ENCODE measurements at regions not wholly inside any gene's neighbourhood (a gene's known extent, or its start where the extent isn't known, plus 50 kb on each side); places are given as distances from the start of the nearest gene placed in this dataset.

DNA sequence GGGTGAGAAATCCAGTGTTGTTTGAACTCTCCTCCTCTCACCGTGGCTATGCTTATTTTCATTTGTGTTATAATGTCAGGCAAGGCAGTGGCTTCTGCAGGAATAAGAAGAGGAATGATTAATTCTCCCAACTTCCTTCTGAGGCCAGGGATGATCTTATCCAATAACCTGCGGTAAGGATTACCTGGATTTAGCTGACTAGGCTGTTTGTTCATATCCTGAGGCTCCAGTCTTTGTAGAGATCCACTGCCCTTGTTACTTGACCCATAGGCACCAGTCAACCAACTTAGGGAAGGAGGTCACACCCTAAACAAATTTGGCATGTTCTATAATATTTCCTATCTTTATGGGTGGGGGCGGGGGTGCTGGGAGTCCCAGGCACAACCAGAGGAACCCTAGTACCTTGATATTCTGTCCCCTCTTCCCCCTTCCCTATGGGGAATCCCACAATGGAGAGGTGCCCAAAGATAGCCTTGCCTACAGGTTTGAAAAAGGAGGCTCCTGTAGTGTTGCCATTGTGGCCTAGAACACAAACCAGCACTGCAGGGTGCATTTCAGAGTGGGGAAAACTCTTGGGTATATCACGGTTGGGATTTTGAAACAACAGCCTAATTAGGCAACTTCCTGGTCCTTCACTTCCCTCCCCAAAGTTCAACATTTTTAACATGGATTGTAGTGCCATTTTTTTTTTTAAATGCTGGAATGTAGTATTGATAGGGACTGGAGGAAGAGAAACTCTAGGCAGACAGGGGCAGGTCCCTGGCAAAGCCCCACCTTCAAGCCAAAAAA is 977.5 kb upstream of the SPRY2 start (continued):
- TF ChIP-seq, protein P1, sequence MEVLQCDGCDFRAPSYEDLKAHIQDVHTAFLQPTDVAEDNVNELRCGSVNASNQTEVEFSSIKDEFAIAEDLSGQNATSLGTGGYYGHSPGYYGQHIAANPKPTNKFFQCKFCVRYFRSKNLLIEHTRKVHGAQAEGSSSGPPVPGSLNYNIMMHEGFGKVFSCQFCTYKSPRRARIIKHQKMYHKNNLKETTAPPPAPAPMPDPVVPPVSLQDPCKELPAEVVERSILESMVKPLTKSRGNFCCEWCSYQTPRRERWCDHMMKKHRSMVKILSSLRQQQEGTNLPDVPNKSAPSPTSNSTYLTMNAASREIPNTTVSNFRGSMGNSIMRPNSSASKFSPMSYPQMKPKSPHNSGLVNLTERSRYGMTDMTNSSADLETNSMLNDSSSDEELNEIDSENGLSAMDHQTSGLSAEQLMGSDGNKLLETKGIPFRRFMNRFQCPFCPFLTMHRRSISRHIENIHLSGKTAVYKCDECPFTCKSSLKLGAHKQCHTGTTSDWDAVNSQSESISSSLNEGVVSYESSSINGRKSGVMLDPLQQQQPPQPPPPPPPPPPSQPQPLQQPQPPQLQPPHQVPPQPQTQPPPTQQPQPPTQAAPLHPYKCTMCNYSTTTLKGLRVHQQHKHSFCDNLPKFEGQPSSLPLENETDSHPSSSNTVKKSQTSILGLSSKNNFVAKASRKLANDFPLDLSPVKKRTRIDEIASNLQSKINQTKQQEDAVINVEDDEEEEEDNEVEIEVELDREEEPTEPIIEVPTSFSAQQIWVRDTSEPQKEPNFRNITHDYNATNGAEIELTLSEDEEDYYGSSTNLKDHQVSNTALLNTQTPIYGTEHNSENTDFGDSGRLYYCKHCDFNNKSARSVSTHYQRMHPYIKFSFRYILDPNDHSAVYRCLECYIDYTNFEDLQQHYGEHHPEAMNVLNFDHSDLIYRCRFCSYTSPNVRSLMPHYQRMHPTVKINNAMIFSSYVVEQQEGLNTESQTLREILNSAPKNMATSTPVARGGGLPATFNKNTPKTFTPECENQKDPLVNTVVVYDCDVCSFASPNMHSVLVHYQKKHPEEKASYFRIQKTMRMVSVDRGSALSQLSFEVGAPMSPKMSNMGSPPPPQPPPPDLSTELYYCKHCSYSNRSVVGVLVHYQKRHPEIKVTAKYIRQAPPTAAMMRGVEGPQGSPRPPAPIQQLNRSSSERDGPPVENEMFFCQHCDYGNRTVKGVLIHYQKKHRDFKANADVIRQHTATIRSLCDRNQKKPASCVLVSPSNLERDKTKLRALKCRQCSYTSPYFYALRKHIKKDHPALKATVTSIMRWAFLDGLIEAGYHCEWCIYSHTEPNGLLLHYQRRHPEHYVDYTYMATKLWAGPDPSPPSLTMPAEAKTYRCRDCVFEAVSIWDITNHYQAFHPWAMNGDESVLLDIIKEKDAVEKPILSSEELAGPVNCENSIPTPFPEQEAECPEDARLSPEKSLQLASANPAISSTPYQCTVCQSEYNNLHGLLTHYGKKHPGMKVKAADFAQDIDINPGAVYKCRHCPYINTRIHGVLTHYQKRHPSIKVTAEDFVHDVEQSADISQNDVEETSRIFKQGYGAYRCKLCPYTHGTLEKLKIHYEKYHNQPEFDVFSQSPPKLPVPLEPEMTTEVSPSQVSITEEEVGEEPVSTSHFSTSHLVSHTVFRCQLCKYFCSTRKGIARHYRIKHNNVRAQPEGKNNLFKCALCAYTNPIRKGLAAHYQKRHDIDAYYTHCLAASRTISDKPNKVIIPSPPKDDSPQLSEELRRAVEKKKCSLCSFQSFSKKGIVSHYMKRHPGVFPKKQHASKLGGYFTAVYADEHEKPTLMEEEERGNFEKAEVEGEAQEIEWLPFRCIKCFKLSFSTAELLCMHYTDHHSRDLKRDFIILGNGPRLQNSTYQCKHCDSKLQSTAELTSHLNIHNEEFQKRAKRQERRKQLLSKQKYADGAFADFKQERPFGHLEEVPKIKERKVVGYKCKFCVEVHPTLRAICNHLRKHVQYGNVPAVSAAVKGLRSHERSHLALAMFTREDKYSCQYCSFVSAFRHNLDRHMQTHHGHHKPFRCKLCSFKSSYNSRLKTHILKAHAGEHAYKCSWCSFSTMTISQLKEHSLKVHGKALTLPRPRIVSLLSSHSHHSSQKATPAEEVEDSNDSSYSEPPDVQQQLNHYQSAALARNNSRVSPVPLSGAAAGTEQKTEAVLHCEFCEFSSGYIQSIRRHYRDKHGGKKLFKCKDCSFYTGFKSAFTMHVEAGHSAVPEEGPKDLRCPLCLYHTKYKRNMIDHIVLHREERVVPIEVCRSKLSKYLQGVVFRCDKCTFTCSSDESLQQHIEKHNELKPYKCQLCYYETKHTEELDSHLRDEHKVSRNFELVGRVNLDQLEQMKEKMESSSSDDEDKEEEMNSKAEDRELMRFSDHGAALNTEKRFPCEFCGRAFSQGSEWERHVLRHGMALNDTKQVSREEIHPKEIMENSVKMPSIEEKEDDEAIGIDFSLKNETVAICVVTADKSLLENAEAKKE (CRISPR knock-in tag; IDR thresholded peaks at IDR 0.05) = no peak
- TF ChIP-seq NANOG (IDR thresholded peaks at IDR 0.05; ENCODE audit: borderline replicate concordance) = no peak
- TF ChIP-seq ZNF331 (CRISPR knock-in tag; IDR thresholded peaks at IDR 0.05; ENCODE audit: low read depth) = no peak

DNA sequence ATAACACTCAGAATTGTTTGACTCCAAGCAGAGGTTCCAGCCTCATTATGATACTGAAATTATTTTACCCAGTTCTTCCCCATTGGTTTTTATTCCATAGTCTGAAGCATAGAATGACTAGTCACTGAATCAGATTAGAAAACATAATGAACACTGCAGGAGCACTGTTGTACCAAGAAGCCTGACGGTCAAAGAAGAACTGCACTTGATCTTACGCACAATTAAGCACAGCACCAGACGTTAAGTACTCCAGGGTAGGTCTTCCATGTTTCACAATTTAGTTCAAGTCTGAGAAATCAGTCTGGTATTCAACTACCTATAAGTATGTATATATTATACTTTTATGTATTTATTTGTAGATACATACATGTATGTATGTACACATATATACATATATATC is 973.5 kb upstream of the SPRY2 start:
- 0 out of 2 replicates have a peak, but pooled peaks cover 4% of the 10 kb centered on the region for H3K9me2 ChIP-seq (ENCODE audit: insufficient read depth)
- H4K20me1 ChIP-seq (replicated peaks; ENCODE audit: insufficient read depth) = no peaks in the 10 kb centered on the region
- DNase-seq (ENCODE audit: low spot score) (no peak), ATAC-seq (no peak)
- H3K4me1 ChIP-seq (ENCODE audit: insufficient read depth) = no peaks in the 10 kb centered on the region; the same call in 1 of the 2 replicates
- no peaks in the 10 kb centered on the region for H3K27me3 ChIP-seq (ENCODE audit: insufficient read depth)
- no peak overlapping the region for H3K4me3 ChIP-seq
- H3K36me3 ChIP-seq (ENCODE audit: insufficient read depth) = no peaks in the 10 kb centered on the region
- Mint-ChIP-seq H3K36me3 (ENCODE audit: low read depth) (no peaks in the 10 kb centered on the region), H3K9me3 (no peaks in the 10 kb centered on the region; the same call in 2 of the 3 replicates), H3K27me3 (ENCODE audit: insufficient read depth, low read depth, poor library complexity) (peaks cover 2% of the 10 kb centered on the region), H3K27ac (no peak overlapping the region), H3K4me1 (no peaks in the 10 kb centered on the region), H3K4me3 (no peak overlapping the region)
- no peaks in the 10 kb centered on the region for H3F3A ChIP-seq (replicated peaks; ENCODE audit: low read depth)
- H3K27ac ChIP-seq (ENCODE audit: low read depth) = no peak overlapping the region
- H3K79me2 ChIP-seq (replicated peaks; ENCODE audit: insufficient read depth) = no peaks in the 10 kb centered on the region
- H2AFZ ChIP-seq = no peak overlapping the region
- no peak overlapping the region for H3K4me2 ChIP-seq
- TF ChIP-seq NANOG (IDR thresholded peaks at IDR 0.05; ENCODE audit: borderline replicate concordance) = no peak
- TF ChIP-seq STAT1 (IDR thresholded peaks at IDR 0.05; ENCODE audit: unreplicated experiment) = no peak
- TF ChIP-seq, protein P2, sequence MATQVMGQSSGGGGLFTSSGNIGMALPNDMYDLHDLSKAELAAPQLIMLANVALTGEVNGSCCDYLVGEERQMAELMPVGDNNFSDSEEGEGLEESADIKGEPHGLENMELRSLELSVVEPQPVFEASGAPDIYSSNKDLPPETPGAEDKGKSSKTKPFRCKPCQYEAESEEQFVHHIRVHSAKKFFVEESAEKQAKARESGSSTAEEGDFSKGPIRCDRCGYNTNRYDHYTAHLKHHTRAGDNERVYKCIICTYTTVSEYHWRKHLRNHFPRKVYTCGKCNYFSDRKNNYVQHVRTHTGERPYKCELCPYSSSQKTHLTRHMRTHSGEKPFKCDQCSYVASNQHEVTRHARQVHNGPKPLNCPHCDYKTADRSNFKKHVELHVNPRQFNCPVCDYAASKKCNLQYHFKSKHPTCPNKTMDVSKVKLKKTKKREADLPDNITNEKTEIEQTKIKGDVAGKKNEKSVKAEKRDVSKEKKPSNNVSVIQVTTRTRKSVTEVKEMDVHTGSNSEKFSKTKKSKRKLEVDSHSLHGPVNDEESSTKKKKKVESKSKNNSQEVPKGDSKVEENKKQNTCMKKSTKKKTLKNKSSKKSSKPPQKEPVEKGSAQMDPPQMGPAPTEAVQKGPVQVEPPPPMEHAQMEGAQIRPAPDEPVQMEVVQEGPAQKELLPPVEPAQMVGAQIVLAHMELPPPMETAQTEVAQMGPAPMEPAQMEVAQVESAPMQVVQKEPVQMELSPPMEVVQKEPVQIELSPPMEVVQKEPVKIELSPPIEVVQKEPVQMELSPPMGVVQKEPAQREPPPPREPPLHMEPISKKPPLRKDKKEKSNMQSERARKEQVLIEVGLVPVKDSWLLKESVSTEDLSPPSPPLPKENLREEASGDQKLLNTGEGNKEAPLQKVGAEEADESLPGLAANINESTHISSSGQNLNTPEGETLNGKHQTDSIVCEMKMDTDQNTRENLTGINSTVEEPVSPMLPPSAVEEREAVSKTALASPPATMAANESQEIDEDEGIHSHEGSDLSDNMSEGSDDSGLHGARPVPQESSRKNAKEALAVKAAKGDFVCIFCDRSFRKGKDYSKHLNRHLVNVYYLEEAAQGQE (IDR thresholded peaks at IDR 0.05; ENCODE audit: unreplicated experiment) = no peak
- no peak for TF ChIP-seq EZH2 (IDR thresholded peaks at IDR 0.05; ENCODE audit: low read depth, unreplicated experiment)
- TF ChIP-seq, protein P3, sequence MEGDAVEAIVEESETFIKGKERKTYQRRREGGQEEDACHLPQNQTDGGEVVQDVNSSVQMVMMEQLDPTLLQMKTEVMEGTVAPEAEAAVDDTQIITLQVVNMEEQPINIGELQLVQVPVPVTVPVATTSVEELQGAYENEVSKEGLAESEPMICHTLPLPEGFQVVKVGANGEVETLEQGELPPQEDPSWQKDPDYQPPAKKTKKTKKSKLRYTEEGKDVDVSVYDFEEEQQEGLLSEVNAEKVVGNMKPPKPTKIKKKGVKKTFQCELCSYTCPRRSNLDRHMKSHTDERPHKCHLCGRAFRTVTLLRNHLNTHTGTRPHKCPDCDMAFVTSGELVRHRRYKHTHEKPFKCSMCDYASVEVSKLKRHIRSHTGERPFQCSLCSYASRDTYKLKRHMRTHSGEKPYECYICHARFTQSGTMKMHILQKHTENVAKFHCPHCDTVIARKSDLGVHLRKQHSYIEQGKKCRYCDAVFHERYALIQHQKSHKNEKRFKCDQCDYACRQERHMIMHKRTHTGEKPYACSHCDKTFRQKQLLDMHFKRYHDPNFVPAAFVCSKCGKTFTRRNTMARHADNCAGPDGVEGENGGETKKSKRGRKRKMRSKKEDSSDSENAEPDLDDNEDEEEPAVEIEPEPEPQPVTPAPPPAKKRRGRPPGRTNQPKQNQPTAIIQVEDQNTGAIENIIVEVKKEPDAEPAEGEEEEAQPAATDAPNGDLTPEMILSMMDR (conservative IDR thresholded peaks at IDR 0.05; ENCODE audit: low read depth in 2 of 2) = no peak
- no peak for TF ChIP-seq EZH2phosphoT487 (IDR thresholded peaks at IDR 0.05; ENCODE audit: unreplicated experiment)
- TF ChIP-seq JUNB (IDR thresholded peaks at IDR 0.05; ENCODE audit: unreplicated experiment) = no peak
- TF ChIP-seq POLR2AphosphoS5 (IDR thresholded peaks at IDR 0.05; ENCODE audit: low read depth) = no peak
- TF ChIP-seq, protein P4, sequence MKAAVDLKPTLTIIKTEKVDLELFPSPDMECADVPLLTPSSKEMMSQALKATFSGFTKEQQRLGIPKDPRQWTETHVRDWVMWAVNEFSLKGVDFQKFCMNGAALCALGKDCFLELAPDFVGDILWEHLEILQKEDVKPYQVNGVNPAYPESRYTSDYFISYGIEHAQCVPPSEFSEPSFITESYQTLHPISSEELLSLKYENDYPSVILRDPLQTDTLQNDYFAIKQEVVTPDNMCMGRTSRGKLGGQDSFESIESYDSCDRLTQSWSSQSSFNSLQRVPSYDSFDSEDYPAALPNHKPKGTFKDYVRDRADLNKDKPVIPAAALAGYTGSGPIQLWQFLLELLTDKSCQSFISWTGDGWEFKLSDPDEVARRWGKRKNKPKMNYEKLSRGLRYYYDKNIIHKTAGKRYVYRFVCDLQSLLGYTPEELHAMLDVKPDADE (IDR thresholded peaks at IDR 0.05) = no peak
- TF ChIP-seq ZNF114 (CRISPR knock-in tag; IDR thresholded peaks at IDR 0.05) = no peak
- TF ChIP-seq ZNF331 (CRISPR knock-in tag; IDR thresholded peaks at IDR 0.05; ENCODE audit: low read depth) = no peak
